ENCODE measurements at regions not wholly inside any gene's neighbourhood (a gene's known extent, or its start where the extent isn't known, plus 50 kb on each side); places are given as distances from the start of the nearest gene placed in this dataset.

DNA sequence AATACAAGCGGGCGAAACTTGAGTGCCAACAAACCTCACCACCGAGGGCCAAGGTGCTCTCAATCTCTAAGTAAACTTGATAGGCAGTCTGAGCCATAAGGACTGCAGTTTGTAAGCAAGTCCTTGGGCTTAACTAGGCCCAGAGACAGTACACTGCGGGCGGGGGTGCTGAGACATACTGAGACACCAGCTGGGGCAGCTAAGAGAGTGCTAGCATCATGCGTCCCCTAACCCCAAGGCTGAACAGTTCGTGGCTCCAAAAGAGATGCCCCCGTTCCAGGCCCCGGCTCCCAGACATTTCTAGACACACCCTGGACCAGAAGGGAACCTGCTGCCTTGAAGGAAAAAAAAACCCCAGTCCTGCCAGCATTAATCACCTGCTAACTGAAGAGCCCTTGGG is 126.8 kb upstream of the PRDX4 start:
- DNase-seq (ENCODE audit: low read depth), result no peak
- TF ChIP-seq, protein P1, sequence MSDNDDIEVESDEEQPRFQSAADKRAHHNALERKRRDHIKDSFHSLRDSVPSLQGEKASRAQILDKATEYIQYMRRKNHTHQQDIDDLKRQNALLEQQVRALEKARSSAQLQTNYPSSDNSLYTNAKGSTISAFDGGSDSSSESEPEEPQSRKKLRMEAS (IDR thresholded peaks at IDR 0.05; ENCODE audit: low read depth, low read length), result no peak
- H3K4me3 ChIP-seq (ENCODE audit: low read depth, low read length), result no peak overlapping the region

DNA sequence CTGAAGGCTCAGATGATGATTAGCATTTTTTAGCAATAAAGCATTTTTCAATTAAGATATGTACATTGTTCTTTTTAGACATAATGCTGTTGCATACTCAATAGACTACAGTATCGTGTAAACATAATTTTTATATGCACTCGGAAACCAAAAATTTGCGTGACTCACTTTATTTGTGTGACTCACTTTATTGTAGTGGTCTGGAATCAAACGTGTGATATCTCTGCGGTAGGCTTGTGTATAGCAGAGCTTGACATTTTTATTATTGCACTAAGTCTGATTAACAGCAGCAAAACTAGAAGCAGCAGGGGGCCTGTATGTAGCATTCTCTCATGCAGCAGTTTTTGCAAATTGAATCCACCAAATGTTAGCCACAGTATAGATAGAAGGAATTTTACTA is 119.1 kb upstream of the PRDX4 start:
- no peak overlapping the region for H3K4me3 ChIP-seq (ENCODE audit: low read depth, low read length)
- no peak for TF ChIP-seq MYC (IDR thresholded peaks at IDR 0.05; ENCODE audit: low read depth, low read length)
- TF ChIP-seq, protein P1 (IDR thresholded peaks at IDR 0.05; ENCODE audit: low read depth, low read length), result no peak
- TF ChIP-seq POLR2A (IDR thresholded peaks at IDR 0.05; ENCODE audit: extremely low read depth, insufficient read length), result no peak
- TF ChIP-seq, protein P2, sequence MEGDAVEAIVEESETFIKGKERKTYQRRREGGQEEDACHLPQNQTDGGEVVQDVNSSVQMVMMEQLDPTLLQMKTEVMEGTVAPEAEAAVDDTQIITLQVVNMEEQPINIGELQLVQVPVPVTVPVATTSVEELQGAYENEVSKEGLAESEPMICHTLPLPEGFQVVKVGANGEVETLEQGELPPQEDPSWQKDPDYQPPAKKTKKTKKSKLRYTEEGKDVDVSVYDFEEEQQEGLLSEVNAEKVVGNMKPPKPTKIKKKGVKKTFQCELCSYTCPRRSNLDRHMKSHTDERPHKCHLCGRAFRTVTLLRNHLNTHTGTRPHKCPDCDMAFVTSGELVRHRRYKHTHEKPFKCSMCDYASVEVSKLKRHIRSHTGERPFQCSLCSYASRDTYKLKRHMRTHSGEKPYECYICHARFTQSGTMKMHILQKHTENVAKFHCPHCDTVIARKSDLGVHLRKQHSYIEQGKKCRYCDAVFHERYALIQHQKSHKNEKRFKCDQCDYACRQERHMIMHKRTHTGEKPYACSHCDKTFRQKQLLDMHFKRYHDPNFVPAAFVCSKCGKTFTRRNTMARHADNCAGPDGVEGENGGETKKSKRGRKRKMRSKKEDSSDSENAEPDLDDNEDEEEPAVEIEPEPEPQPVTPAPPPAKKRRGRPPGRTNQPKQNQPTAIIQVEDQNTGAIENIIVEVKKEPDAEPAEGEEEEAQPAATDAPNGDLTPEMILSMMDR (IDR thresholded peaks at IDR 0.05; ENCODE audit: low read depth, low read length), result no peak
- DNase-seq (ENCODE audit: low read depth), result no peak

DNA sequence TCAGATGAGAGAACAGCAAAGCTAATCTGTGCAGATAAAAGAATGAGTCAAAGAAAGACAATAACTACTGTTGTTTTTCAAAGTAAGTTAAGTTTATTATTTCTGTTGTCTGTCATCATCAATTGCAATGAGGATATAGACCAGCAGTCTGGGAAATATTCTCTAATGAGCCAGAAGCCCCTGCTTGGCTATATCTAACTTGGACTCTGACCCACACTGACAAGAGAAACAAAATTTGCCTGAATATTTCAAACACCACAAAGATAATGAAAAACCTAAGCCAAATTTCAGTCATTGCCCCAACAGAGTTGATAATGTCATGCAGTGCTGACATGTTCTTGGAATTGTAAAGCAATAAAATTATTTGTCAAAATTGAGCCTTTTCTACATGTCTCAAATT is 115.0 kb upstream of the PRDX4 start:
- TF ChIP-seq, protein P2 (IDR thresholded peaks at IDR 0.05; ENCODE audit: low read depth, low read length), result no peak
- TF ChIP-seq, protein P1 (IDR thresholded peaks at IDR 0.05; ENCODE audit: low read depth, low read length), result no peak
- TF ChIP-seq POLR2A (IDR thresholded peaks at IDR 0.05; ENCODE audit: extremely low read depth, insufficient read length), result no peak
- no peak for TF ChIP-seq MYC (IDR thresholded peaks at IDR 0.05; ENCODE audit: low read depth, low read length)
- no peak overlapping the region for H3K4me3 ChIP-seq (ENCODE audit: low read depth, low read length)
- no peak for DNase-seq (ENCODE audit: low read depth)

DNA sequence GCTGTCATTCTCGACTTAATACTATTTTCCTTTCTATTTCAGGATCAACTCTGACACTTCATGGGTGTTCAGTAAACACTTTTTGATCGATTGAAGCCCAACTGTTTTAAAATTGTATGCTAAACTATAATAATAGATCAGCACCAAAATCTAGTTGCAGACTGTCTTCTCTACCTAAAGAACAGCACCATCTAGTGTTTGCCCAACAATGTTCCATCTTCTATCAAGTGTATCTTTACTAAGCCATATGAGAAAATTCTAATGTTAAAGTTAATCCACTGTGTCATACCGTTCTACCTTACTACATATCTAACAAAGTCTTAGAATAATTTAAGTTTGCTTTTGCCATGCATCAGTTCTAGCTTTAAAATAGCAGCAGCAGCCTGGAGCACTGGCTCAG is 113.0 kb upstream of the PRDX4 start:
- DNase-seq (ENCODE audit: low read depth), result peak; percentile 46
- no peak overlapping the region for H3K4me3 ChIP-seq (ENCODE audit: low read depth, low read length)
- TF ChIP-seq, protein P2 (IDR thresholded peaks at IDR 0.05; ENCODE audit: low read depth, low read length), result peak; percentile 41
- TF ChIP-seq, protein P1 (IDR thresholded peaks at IDR 0.05; ENCODE audit: low read depth, low read length), result no peak

DNA sequence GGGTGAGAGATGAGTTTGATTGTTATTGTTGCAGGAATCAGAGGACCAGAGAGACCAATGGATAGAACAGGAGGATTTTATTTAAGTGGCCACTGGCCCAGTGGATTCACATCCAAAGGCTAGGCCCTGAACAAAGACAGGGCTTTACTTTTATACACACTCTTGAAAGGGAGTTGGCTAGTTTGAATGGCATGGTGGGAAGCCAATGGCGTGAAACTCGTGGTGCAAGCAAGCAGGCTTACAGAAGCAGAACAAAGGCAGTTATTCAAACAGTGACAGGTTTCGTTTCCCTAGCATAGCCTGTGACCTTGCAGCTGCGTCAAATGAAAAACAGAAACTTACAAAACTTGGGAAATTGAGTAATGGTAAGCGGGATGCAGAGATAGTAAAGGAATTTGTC is 110.2 kb upstream of the PRDX4 start:
- TF ChIP-seq, protein P2 (IDR thresholded peaks at IDR 0.05; ENCODE audit: low read depth, low read length), result no peak
- TF ChIP-seq MYC (IDR thresholded peaks at IDR 0.05; ENCODE audit: low read depth, low read length) (no peak), POLR2A (IDR thresholded peaks at IDR 0.05; ENCODE audit: extremely low read depth, insufficient read length) (no peak)
- TF ChIP-seq, protein P1 (IDR thresholded peaks at IDR 0.05; ENCODE audit: low read depth, low read length), result no peak
- H3K4me3 ChIP-seq (ENCODE audit: low read depth, low read length), result no peak overlapping the region
- peak; percentile 2 for DNase-seq (ENCODE audit: low read depth)

DNA sequence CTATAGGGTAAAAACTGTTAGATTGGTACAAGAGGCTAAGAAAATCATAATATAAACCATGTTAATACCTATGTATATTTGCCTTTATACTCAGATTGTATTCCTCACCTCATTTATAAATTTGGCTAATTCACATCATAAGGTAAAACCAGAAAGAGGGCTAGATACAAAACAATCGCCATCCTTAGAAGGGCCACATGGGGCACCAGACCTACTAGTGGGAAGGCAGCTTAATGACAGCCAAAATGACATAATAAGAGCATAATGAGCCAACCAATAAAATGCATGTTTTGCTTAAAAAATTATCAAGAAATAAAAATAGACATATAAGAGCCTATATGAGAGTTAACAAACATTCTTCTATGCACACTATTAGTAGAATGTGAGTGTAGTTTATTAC is 107.3 kb upstream of the PRDX4 start:
- H3K4me3 ChIP-seq (ENCODE audit: low read depth, low read length), result no peak overlapping the region
- TF ChIP-seq MYC (IDR thresholded peaks at IDR 0.05; ENCODE audit: low read depth, low read length), result no peak
- no peak for TF ChIP-seq POLR2A (IDR thresholded peaks at IDR 0.05; ENCODE audit: extremely low read depth, insufficient read length)
- TF ChIP-seq, protein P1 (IDR thresholded peaks at IDR 0.05; ENCODE audit: low read depth, low read length), result no peak
- TF ChIP-seq, protein P2 (IDR thresholded peaks at IDR 0.05; ENCODE audit: low read depth, low read length), result no peak
- no peak for DNase-seq (ENCODE audit: low read depth)

Measured in NB4 (cell line).